HEK293 (cell line): ENCODE measurements at regions not wholly inside any gene's neighbourhood (a gene's known extent, or its start where the extent isn't known, plus 50 kb on each side); places are given as distances from the start of the nearest gene placed in this dataset.

ENCODE experiments used
- CTCF ChIA-PET: fragments of 350-600 bp; formaldehyde crosslinking; extraction: SDS; loops from one replicate; lab custom pipeline; 2021; ENCODE audit warnings: antibody characterized with exemption; lab: Yijun Ruan, JAX
- POLR2A ChIA-PET: fragments of 300-600 bp; formaldehyde crosslinking; extraction: SDS; loops from one replicate; lab custom pipeline; 2020; ENCODE audit warnings: antibody characterized with exemption, inconsistent platforms; lab: Yijun Ruan, JAX
- H3K27ac ChIP-seq: fragments of 200-500 bp; sonication (Bioruptor generic); 2 replicates; pipeline ENCODE4 v1.5.1; 2014; ENCODE audit warnings: low read depth, low read length, control low read depth, inconsistent platforms; ENCODE audit errors: extremely low read depth
- H3K36me3 ChIP-seq, 2 experiments: fragments of 200-500 bp in 1 of 2; sonication (Bioruptor generic) in 1 of 2; 1 replicate in 1 of 2; 2 replicates in 1 of 2; pipeline ENCODE4 v1.5.1; 2014 to 2017; ENCODE audit warnings: inconsistent platforms in 2 of 2, low read length in 2 of 2; ENCODE audit not compliant: control insufficient read depth in 2 of 2, insufficient read depth in 1 of 2
- H3K4me1 ChIP-seq: fragments of 200-500 bp; sonication (Bioruptor generic); 2 replicates; pipeline ENCODE4 v1.5.1; 2014; ENCODE audit warnings: mild to moderate bottlenecking, low read length, inconsistent platforms; ENCODE audit not compliant: control insufficient read depth, insufficient read depth
- H3K4me3 ChIP-seq: 2 replicates; pipeline ENCODE4 v1.5.1; 2011; ENCODE audit warnings: low read depth, mild to moderate bottlenecking, control low read depth, low read length, moderate library complexity
- H3K9me3 ChIP-seq: fragments of 200-500 bp; sonication (Bioruptor generic); 2 replicates; pipeline ENCODE4 v1.5.1; 2014; ENCODE audit warnings: low read depth, low read length, inconsistent platforms; ENCODE audit not compliant: control insufficient read depth, insufficient read depth
- BCL11B ChIP-seq: fragments of 450-650 bp; formaldehyde crosslinking; IDR thresholded peaks from 2 replicates; pipeline ENCODE4 v1.5.1; 2016; ENCODE audit warnings: low read depth, missing biosample characterization, missing genetic modification characterization
- CTCF ChIP-seq: fragments of 450-650 bp; formaldehyde crosslinking; IDR thresholded peaks from 2 replicates; pipeline ENCODE4 v1.5.1; 2016; ENCODE audit warnings: missing biosample characterization, missing genetic modification characterization
- HOXD13 ChIP-seq: sonication (generic); formaldehyde crosslinking; IDR thresholded peaks from 2 replicates; pipeline ENCODE4 v1.8.0; 2022; ENCODE audit warnings: missing genetic modification reagents, borderline replicate concordance
- KLF17 ChIP-seq: fragments of 450-650 bp; formaldehyde crosslinking; IDR thresholded peaks from 2 replicates; pipeline ENCODE4 v1.5.1; 2016; ENCODE audit warnings: missing biosample characterization, missing genetic modification characterization
- MZF1 ChIP-seq: fragments of 450-650 bp; formaldehyde crosslinking; IDR thresholded peaks from 2 replicates; pipeline ENCODE4 v1.5.1; 2017; ENCODE audit warnings: missing biosample characterization, missing genetic modification characterization, borderline replicate concordance
- SALL2 ChIP-seq: fragments of 450-650 bp; formaldehyde crosslinking; IDR thresholded peaks from 2 replicates; pipeline ENCODE4 v1.5.0; 2017; ENCODE audit warnings: missing biosample characterization, mild to moderate bottlenecking, missing genetic modification characterization, borderline replicate concordance
- TSHZ1 ChIP-seq: fragments of 450-650 bp; formaldehyde crosslinking; IDR thresholded peaks from 2 replicates; pipeline ENCODE4 v1.5.1; 2016; ENCODE audit warnings: missing biosample characterization, missing genetic modification characterization, borderline replicate concordance
- YY2 ChIP-seq: fragments of 450-650 bp; formaldehyde crosslinking; IDR thresholded peaks from 2 replicates; pipeline ENCODE4 v1.5.1; 2016; ENCODE audit warnings: missing biosample characterization, missing genetic modification characterization
- ZEB2 ChIP-seq: fragments of 450-650 bp; formaldehyde crosslinking; IDR thresholded peaks from 2 replicates; pipeline ENCODE4 v1.5.1; 2016; ENCODE audit warnings: missing biosample characterization, missing genetic modification characterization
- ZNF426 ChIP-seq: fragments of 450-650 bp; formaldehyde crosslinking; IDR thresholded peaks from 2 replicates; pipeline ENCODE4 v1.5.1; 2017; ENCODE audit warnings: missing biosample characterization, missing genetic modification characterization, mild to moderate bottlenecking, inconsistent platforms, moderate library complexity
- ZNF624 ChIP-seq: fragments of 450-650 bp; formaldehyde crosslinking; IDR thresholded peaks from 2 replicates; pipeline ENCODE4 v1.5.1; 2017; ENCODE audit warnings: missing biosample characterization, missing genetic modification characterization
- ZNF639 ChIP-seq: fragments of 450-650 bp; formaldehyde crosslinking; IDR thresholded peaks from 2 replicates; pipeline ENCODE4 v1.5.1; 2016; ENCODE audit warnings: missing biosample characterization, missing genetic modification characterization
- ZNF645 ChIP-seq: fragments of 450-650 bp; formaldehyde crosslinking; IDR thresholded peaks from 2 replicates; pipeline ENCODE4; 2016; ENCODE audit warnings: missing biosample characterization, missing genetic modification characterization
- ZNF654 ChIP-seq: fragments of 450-650 bp; formaldehyde crosslinking; IDR thresholded peaks from 2 replicates; pipeline ENCODE4 v1.5.1; 2016; ENCODE audit warnings: low read depth, missing biosample characterization, missing genetic modification characterization
- ZNF660 ChIP-seq: fragments of 450-650 bp; IDR thresholded peaks from 2 replicates; pipeline ENCODE4 v1.5.1; 2018; ENCODE audit warnings: missing biosample characterization, mild to moderate bottlenecking, missing genetic modification characterization
- ZNF701 ChIP-seq: fragments of 450-650 bp; formaldehyde crosslinking; IDR thresholded peaks from 2 replicates; pipeline ENCODE4 v1.5.1; 2016; ENCODE audit warnings: missing biosample characterization, missing genetic modification characterization
- ZNF704 ChIP-seq: fragments of 450-650 bp; formaldehyde crosslinking; IDR thresholded peaks from 2 replicates; pipeline ENCODE4 v1.5.1; 2016; ENCODE audit warnings: missing biosample characterization, missing genetic modification characterization
- ZNF768 ChIP-seq: fragments of 450-650 bp; formaldehyde crosslinking; IDR thresholded peaks from 2 replicates; pipeline ENCODE4 v1.5.1; 2018; ENCODE audit warnings: missing biosample characterization, mild to moderate bottlenecking, missing genetic modification characterization
- ZSCAN5A ChIP-seq: fragments of 450-650 bp; formaldehyde crosslinking; IDR thresholded peaks from 2 replicates; pipeline ENCODE4 v1.5.1; 2016; ENCODE audit warnings: missing biosample characterization, missing genetic modification characterization

GRCh38 chr11:98720951-98721350 is 299.8 kb upstream of the CNTN5 start:
- ChIA-PET CTCF (no interaction called here), POLR2A (no interaction called here)
- H3K27ac ChIP-seq = no peak overlapping the region
- TF ChIP-seq ZSCAN5A (tag by site-specific recombination) (no peak), MZF1 (no peak), SALL2 (no peak), KLF17 (no peak), ZNF660 (tag by site-specific recombination) (no peak), BCL11B (tag by site-specific recombination) (no peak), CTCF (tag by site-specific recombination) (no peak), ZNF426 (tag by site-specific recombination) (no peak)
- no peaks in the 10 kb centered on the region for H3K9me3 ChIP-seq
- H3K36me3 ChIP-seq = no peaks in the 10 kb centered on the region
- no peaks in the 10 kb centered on the region for H3K4me1 ChIP-seq
- no peak overlapping the region for H3K4me3 ChIP-seq

GRCh38 chr11:98725471-98725870 is 295.3 kb upstream of the CNTN5 start:
- no peaks in the 10 kb centered on the region for H3K36me3 ChIP-seq
- H3K4me3 ChIP-seq = no peak overlapping the region
- POLR2A ChIA-PET = no interaction called here
- H3K27ac ChIP-seq = no peak overlapping the region
- CTCF ChIA-PET = no interaction called here
- TF ChIP-seq ZNF768 (tag by site-specific recombination) = no peak
- no peak for TF ChIP-seq ZNF701 (tag by site-specific recombination)
- no peaks in the 10 kb centered on the region for H3K4me1 ChIP-seq
- no peaks in the 10 kb centered on the region for H3K9me3 ChIP-seq

GRCh38 chr11:98728421-98728820 is 292.3 kb upstream of the CNTN5 start:
- H3K27ac ChIP-seq = no peak overlapping the region
- no peak overlapping the region for H3K4me3 ChIP-seq
- ChIA-PET CTCF (no interaction called here), POLR2A (no interaction called here)
- H3K4me1 ChIP-seq = no peaks in the 10 kb centered on the region
- no peaks in the 10 kb centered on the region for H3K36me3 ChIP-seq
- no peaks in the 10 kb centered on the region for H3K9me3 ChIP-seq
- TF ChIP-seq ZEB2 (tag by site-specific recombination) (no peak), ZNF624 (tag by site-specific recombination) (no peak), ZNF654 (tag by site-specific recombination) (no peak), ZNF639 (no peak), HOXD13 (CRISPR knock-in tag) (no peak), BCL11B (tag by site-specific recombination) (no peak), ZNF704 (tag by site-specific recombination) (no peak), YY2 (tag by site-specific recombination) (no peak), ZNF645 (tag by site-specific recombination) (no peak), TSHZ1 (tag by site-specific recombination) (no peak)
